ENCODE measurements at regions not wholly inside any gene's neighbourhood (a gene's known extent, or its start where the extent isn't known, plus 50 kb on each side); places are given as distances from the start of the nearest gene placed in this dataset.

- TF ChIP-seq SUZ12 (IDR thresholded peaks at IDR 0.05; ENCODE audit: extremely low read depth, insufficient read depth, insufficient read length) (no peak), YY1 (IDR thresholded peaks at IDR 0.05; ENCODE audit: insufficient read depth, insufficient read length) (no peak), ZNF274 (IDR thresholded peaks at IDR 0.05; ENCODE audit: low read depth, low read length) (no peak)
Observed at GRCh38 chr4:43709443-43709842, 739.2 kb downstream of the KCTD8 start.
